GM19467 (cell line): ENCODE measurements at regions not wholly inside any gene's neighbourhood (a gene's known extent, or its start where the extent isn't known, plus 50 kb on each side); places are given as distances from the start of the nearest gene placed in this dataset.
"Not testable (repeated sequence)": the region's sequence is repeated elsewhere in the genome, so short reads cannot be mapped to it uniquely, and the experiment has no call there.

ENCODE experiments used
- ATAC-seq: cut with Tn5 transposase; IDR thresholded peaks from one replicate; pipeline ENCODE4 v1.9.1; 2021; ENCODE audit warnings: mild to moderate bottlenecking, moderate library complexity; ENCODE audit not compliant: unreplicated experiment

- no peak for ATAC-seq
Measured at GRCh38 chr2:176935543-176936102, 277.0 kb upstream of the HNRNPA3 start.

DNA sequence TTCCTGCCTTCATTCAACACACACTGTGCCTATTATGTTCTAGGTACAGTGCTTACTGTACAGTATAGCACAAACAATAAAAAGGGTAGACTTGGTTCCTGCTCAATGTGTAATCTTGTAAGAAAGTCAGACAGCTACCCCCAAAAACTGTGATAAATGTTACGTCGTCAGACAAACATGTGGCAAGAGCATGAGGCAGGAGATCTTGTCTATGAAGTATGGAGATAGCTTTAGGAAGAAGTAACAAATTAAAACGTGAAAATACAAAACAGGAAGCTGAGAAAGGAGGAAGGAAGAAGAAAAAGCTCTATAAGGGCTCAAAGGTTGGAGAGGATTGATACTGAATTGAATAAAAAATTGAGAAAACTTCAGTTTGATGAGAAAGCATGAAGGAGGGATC lies 276.2 kb upstream of the HNRNPA3 start:
- no peak for ATAC-seq

DNA sequence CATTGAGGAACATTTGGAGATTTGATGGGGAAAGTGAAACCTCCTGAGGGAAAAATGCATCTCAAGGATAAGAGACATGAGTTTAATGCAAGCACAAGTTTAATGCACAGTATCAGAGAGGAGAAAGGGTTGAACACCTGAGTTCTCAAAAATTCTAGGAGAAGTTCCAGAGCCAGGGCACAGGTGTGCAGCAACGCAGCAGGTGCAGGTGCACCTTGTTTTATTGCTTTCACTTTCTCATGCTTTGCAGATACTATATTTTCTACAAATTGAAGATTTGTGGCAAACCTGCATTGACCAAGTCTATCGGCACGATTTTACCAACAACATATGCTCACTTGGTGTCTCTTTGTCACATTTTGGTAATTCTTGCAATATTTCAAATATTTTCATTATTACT lies 267.6 kb upstream of the HNRNPA3 start:
- no peak for ATAC-seq

GRCh38 chr2:176947754-176948153 lies 264.8 kb upstream of the HNRNPA3 start:
- ATAC-seq = no peak

DNA sequence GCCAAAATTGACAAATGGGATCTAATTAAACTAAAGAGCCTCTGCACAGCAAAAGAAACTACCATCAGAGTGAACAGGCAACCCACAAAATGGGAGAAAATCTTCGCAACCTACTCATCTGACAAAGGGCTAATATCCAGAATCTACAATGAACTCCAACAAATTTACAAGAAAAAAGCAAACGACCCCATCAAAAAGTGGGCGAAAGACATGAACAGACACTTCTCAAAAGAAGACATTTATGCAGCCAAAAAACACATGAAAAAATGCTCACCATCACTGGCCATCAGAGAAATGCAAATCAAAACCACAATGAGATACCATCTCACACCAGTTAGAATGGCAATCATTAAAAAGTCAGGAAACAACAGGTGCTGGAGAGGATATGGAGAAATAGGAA lies 261.4 kb upstream of the HNRNPA3 start:
- ATAC-seq = not testable (repeated sequence)

DNA sequence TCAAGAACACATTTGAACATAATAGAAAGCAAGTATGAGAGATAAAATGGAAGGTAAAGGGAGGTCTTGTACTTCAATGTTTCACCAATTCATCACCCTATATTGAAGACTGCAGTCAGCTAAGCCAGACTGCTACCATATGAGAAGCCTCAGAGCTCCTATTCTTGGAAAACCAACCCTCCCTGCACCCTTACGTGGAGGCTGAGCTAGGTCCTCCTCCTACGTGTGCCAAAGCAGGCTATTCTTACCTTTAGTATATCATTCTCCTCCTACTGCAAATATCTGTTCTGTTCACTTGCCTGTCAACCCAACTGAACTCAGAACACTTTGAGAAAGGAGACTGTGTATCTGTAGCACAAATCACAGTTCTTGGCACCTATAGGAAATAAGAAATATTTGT lies 255.8 kb upstream of the HNRNPA3 start:
- no peak for ATAC-seq

- no peak for ATAC-seq
Measured at GRCh38 chr2:176959614-176960013, 253.0 kb upstream of the HNRNPA3 start.

DNA sequence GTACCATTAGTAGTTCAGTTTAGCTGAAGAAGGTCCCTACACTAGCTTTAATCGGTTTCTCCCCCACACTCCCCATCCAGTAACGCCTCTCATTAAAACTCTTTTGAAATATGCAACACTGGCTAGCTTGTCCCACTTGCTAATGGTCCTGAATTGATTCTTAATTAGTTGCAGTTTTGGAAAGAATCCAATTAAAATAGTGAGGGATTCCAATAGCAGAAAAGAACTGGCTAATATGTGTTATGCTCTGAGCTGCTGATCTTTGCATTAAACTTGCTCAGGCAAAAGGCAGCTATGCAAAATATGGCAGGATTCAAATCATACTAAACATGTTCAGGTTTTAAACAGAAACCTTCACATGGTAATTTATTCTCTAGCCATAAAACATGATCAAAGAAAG lies 252.5 kb upstream of the HNRNPA3 start:
- ATAC-seq = no peak

DNA sequence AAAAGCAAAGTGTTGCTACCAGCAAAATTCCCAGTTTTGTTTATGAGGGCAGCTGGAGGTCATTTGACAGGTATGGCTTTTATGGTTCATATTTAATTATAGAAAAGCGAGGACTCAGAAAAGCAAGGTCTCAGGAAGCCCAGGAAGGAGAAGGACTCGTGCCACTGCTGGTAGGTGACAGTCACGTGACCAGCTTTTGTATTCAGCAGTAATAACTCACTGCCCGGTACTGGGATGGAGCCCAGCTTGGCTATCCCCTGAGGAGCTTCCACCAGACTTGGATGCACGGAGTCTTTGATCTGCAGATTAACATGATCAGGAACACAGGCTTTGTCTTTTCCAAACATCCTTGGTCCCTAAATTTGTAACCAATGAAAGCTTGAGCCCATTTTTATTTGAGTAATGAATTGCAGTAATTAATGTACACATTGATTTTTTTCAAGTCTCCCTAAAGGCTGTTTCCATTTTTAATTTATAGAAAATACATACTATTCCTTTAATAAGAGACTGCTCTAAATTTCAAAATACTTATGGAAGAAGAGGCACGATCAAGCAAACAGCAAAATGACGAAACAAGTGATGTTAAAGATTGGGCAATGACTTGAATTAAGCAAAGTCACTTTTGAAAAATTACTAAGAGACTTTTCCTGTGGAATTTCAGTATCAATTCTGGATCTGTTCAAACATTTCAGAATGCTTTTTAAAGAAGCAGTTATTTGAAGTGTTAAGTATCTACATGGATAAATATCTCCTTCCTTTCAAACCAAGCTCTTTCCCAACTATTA lies 251.7 kb upstream of the HNRNPA3 start:
- no peak for ATAC-seq

DNA sequence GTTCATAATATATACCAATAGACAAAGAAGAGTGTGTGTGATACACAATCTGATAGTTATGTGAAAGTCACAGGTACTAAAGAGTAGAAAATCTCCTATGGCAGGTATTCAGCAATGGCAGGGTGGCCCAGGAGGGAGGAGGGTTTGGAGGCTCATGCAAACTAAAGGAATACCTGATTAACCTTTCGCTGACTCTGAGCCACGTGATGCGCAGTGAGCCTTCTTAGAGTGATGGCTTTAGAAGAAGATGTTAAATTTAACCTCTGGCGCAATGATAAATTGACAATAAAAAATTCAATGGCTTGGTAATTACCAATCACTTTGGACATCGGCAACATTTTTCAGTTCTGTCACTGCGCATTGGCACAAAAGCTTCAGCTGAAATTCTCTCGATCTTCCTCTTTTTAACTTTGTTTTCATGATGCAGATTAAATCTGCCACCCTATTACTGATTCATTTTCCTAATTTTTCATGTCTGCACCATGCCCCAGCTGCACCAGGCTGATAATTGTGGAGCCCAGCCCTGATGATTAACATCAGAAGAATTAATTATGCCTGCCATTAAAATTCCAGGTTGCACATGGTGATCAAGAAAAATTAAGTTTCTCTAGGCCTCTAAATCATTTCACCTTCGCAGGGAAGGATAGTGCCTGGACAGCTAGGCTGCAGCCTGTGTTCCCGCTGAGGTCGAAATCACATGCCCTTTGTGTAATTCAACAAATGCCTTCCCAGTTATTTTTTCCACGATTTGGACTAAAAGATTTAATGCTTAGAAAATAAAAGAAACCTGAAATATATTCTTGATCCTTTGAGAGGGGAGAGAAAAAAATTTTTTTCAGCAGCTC lies 250.6 kb upstream of the HNRNPA3 start:
- ATAC-seq = no peak

DNA sequence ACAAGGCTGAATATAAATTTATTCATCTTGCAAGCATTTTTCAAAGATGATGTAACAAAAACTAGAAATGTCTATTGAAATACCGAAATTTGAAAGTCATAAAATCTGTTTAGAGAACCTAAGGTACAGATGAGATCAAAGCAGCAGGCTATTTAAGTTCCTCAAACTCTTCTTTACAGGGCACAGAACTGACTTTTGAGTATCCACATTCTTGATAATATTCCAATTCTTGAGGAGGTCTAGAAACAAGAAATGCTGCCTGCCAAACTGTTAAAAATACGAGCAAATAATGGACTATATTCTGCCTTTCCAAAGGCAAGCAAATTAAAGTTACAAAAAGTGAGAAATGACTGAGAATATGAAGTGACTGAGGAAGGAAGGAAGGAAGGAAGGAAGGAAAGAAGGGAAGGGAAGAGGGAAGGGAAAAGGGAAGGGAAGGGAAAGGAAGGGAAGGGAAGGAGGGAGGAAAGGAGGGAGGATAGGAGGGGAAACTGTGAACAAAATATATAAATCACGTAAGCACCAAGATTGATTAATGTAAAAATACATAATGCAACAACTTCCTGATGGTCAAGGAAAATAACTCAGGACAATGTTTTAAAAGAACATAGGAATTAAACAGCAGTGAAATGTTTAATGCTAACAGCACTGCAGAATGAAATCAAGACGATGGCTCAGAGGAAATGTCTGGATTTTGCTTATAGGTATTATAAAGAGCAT lies 248.9 kb upstream of the HNRNPA3 start:
- no peak for ATAC-seq

DNA sequence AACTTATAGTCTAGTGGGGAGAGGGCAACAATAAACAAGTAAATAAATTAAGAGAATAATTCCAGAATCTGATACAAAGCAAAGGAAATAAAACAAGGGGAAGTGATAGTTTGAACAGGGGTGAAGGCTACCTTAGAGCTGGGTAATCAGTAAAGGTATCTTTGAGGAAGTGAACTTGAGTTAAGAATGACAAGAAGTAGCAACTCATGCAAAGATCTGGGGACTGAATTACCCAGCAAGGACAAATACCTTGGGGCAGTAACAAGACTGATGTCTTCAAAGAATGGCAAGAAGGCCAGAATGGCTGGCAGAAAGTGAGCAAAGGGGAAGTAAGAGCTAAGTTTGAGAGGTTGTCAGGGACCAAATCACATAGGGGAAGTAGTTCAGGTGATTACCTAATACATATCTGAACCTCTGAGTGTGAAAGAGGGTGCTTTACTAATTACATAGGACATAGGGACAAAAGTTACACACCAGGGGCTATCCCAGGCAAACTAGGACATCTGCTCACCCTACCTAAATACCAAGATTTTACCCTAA lies 244.6 kb upstream of the HNRNPA3 start:
- no peak for ATAC-seq

- ATAC-seq = no peak
Measured at GRCh38 chr2:176969642-176970359, 242.8 kb upstream of the HNRNPA3 start.

- no peak for ATAC-seq
Measured at GRCh38 chr2:176976736-176977685, 235.6 kb upstream of the HNRNPA3 start.

GRCh38 chr2:176978921-176979320 lies 233.7 kb upstream of the HNRNPA3 start:
- ATAC-seq = no peak

DNA sequence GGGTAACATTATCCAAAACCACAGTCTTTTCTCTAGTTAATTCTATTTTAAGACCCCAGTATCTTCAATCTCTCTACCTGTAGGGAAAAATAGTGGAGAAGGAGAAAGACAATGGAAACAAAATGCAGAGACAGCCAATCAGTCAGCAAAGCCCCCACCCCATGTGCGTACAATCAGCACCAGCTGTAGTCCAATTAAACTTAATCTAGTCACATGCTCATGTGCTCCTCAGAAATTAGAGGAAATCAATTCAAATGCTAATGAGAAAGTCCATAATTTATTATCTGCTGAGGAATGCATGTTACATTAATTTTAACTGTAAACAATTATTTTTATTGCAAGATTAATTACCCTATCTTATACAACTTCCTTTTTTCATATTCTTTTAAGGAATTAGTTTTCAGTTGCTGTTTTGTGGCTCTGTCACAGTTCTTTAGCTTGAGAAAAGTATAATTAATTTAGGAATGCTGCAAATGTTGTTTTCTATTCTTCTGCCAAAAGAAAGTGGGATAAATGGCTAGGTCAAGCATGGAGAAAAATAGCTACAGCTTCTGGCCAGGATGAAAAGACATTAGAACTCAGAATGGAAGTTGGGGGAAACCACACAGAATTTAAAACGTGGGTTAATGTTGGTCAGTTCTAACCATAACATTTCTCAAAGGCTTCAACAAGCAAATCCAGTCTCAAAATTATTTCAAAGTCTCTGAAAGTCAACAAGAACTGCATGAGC lies 232.4 kb upstream of the HNRNPA3 start:
- ATAC-seq = no peak

- ATAC-seq = no peak
Measured at GRCh38 chr2:176984987-176985386, 227.6 kb upstream of the HNRNPA3 start.

- ATAC-seq = no peak
Measured at GRCh38 chr2:176985871-176986270, 226.7 kb upstream of the HNRNPA3 start.

- no peak for ATAC-seq
Measured at GRCh38 chr2:176986487-176986886, 226.1 kb upstream of the HNRNPA3 start.
